Activated CD8-positive, alpha-beta memory T cell treated with anti-CD3 and anti-CD28 coated beads, Interleukin-2, amount 10 ng/mL, durations not matched to agents 7 days and 5 days (primary cell): ENCODE measurements at regions not wholly inside any gene's neighbourhood (a gene's known extent, or its start where the extent isn't known, plus 50 kb on each side); places are given as distances from the start of the nearest gene placed in this dataset.

Experiments
- ATAC-seq: fragments of 150-1000 bp; cut with Tn5 transposase; one replicate; pipeline ENCODE4 v1.10.0; 2021; ENCODE audit warnings: moderate library complexity
- CTCF ChIA-PET: fragments of 350-600 bp; sonication (Branson Sonifier 250); formaldehyde crosslinking; loops from one replicate; lab custom pipeline; 2021; ENCODE audit warnings: antibody characterized with exemption; lab: Charles Lee
- DNase-seq: peaks from one replicate; pipeline ENCODE4 v3.0.0-alpha.2; 2020
- H3K27ac Mint-ChIP-seq: one replicate; pipeline ENCODE4 v1.8.0; 2021; ENCODE audit warnings: mild to moderate bottlenecking, mixed read lengths
- H3K27me3 Mint-ChIP-seq: one replicate; pipeline ENCODE4 v1.8.0; 2021; ENCODE audit warnings: mixed read lengths
- H3K36me3 Mint-ChIP-seq: one replicate; pipeline ENCODE4 v1.8.0; 2021; ENCODE audit warnings: mild to moderate bottlenecking, mixed read lengths
- H3K4me1 Mint-ChIP-seq: one replicate; pipeline ENCODE4 v1.8.0; 2021; ENCODE audit warnings: mixed read lengths
- H3K4me3 Mint-ChIP-seq: one replicate; pipeline ENCODE4 v1.8.0; 2021; ENCODE audit warnings: mild to moderate bottlenecking, moderate library complexity, mixed read lengths
- H3K9me3 Mint-ChIP-seq: one replicate; pipeline ENCODE4 v1.8.0; 2022; ENCODE audit warnings: low read depth, mixed read lengths

DNA sequence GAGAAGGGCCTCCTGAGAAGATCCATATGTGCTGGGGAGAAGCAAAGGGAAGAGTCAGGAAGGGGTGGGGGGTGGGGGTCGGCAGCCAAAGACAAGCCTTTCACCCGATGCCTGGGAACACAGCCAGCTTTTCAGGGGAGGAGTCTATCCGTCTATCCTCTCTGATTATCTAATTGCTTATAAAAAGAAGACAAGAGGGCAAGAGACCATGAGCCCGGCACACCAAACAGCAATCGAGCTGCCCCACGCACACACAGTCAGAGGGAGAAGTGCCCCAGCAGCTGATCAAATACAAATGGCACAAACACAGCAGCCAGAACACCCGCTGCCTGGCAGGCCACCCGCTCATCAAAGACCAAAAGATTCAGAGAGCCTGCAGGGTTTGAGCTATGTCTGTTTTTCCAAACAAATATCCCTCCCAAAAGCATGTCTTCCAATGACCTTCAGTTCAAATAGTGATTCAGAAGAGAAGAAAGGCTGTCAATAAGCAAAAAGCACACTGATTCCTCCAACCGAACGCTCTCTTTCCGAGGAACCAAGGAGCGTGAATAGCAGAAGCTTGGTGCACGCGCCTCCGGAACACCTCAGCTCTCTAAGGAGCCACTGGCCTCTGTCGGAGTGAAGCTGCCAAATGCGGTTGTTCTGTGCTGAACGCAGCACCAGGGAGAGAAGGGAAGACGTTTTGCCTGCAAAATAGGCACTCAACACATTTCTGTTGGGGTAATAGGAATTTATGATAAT is 419.2 kb downstream of the OCA2 start:
- Mint-ChIP-seq H3K4me3 (no peak overlapping the region), H3K9me3 (no peaks in the 10 kb centered on the region), H3K27me3 (no peaks in the 10 kb centered on the region), H3K27ac (no peak overlapping the region), H3K36me3 (no peaks in the 10 kb centered on the region), H3K4me1 (no peaks in the 10 kb centered on the region)
- CTCF ChIA-PET = no interaction called here
- no peak for ATAC-seq
- no peak for DNase-seq

DNA sequence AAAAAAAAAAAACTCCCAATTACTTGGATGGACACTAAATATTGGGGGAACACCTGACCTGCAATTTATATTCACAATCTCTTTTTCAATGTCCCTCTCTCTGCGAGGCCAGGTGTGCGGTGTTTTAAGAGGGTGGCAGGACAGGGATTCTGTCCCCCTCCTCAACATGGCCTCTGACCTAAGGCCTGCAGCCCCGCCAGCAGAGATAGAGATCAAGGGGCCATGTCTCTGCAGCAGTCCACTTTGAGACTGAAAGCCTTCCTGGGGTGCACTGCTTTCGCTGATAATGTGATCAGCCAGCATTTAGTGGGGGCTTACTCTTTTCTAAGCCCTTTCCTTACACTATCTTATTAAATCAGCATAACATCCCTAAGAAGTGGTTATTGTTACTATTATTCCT is 419.9 kb downstream of the OCA2 start:
- H3K4me3 Mint-ChIP-seq = no peak overlapping the region
- ATAC-seq = no peak
- H3K4me1 Mint-ChIP-seq = no peaks in the 10 kb centered on the region
- DNase-seq = no peak
- H3K27me3 Mint-ChIP-seq = no peaks in the 10 kb centered on the region
- no peak overlapping the region for H3K27ac Mint-ChIP-seq
- H3K36me3 Mint-ChIP-seq = no peaks in the 10 kb centered on the region
- CTCF ChIA-PET = no interaction called here
- H3K9me3 Mint-ChIP-seq = peaks cover 1% of the 10 kb centered on the region

DNA sequence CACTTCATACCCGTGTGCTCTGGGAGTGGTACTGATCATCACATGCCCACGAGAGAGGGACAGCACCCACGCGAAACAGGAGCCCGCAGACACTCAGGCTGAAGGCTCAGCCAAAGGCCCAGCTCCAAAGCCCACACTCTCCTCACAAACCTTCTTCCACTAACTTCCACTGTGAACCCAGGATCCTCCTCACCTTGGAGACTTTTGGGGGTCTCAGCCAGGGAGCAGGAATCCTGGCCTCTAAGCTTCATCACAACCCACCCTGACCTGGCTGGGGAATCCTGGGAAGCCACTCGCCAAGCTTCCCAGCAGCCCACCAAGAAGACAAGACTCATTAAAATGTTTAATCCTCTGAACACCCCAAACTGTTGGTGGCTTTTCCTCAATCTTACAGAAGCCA is 421.2 kb downstream of the OCA2 start:
- H3K27ac Mint-ChIP-seq = no peak overlapping the region
- H3K9me3 Mint-ChIP-seq = peaks cover 2% of the 10 kb centered on the region
- no peaks in the 10 kb centered on the region for H3K36me3 Mint-ChIP-seq
- H3K4me3 Mint-ChIP-seq = no peak overlapping the region
- H3K4me1 Mint-ChIP-seq = no peaks in the 10 kb centered on the region
- ATAC-seq (no peak), DNase-seq (no peak)
- CTCF ChIA-PET = no interaction called here
- no peaks in the 10 kb centered on the region for H3K27me3 Mint-ChIP-seq

DNA sequence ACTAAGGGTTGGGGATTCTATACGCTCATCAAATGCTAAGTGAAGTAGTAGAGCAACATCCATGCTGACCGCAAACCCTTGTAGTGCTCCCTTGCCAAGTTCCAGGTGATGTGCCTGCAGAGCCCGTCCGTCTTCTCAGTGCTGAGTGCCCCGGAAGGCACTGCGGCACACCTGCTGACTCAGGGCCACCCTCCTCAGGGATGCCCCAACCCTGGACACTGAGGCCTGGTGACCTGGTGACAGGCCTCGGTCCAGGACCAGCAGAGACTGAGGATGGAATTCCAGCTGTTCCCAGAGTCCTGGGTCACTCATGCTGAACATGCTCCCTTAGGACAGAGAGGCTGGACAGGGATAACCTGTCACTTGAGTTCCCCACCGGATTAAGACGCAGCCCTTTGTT is 422.5 kb downstream of the OCA2 start:
- CTCF ChIA-PET = no interaction called here
- H3K27ac Mint-ChIP-seq = no peak overlapping the region
- no peaks in the 10 kb centered on the region for H3K36me3 Mint-ChIP-seq
- H3K9me3 Mint-ChIP-seq = peaks cover 9% of the 10 kb centered on the region
- ATAC-seq = no peak
- H3K4me3 Mint-ChIP-seq = no peak overlapping the region
- H3K4me1 Mint-ChIP-seq = no peaks in the 10 kb centered on the region
- DNase-seq = no peak
- no peaks in the 10 kb centered on the region for H3K27me3 Mint-ChIP-seq

DNA sequence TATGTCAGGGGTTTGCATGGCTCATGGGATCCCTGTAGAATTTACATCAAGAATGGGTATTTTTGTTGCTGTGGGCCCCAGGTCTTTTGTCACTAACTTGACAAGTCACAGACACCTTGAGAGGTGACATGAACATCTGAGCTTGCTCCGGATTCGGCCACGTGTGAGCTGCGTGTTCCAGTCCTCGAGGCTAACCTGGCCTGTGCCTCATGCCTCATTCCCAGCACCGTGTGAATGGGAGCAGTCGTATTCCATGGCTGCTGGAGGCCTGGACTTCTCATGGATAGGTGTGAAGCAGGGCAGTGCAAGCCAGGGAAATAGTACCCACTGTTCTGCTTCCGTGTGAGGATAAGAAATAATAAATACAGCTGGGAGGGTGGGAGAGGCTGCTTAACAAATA is 423.5 kb downstream of the OCA2 start:
- CTCF ChIA-PET = interaction anchor here (0.8 kb wide), 1 partner anchor 9 kb away, joined by 3 read pairs; no protein-coding TSS in a partner anchor
- no peak for DNase-seq
- Mint-ChIP-seq H3K9me3 (peaks cover 9% of the 10 kb centered on the region), H3K27me3 (no peaks in the 10 kb centered on the region), H3K4me3 (no peak overlapping the region), H3K36me3 (no peaks in the 10 kb centered on the region), H3K27ac (no peak overlapping the region), H3K4me1 (no peaks in the 10 kb centered on the region)
- ATAC-seq = no peak

DNA sequence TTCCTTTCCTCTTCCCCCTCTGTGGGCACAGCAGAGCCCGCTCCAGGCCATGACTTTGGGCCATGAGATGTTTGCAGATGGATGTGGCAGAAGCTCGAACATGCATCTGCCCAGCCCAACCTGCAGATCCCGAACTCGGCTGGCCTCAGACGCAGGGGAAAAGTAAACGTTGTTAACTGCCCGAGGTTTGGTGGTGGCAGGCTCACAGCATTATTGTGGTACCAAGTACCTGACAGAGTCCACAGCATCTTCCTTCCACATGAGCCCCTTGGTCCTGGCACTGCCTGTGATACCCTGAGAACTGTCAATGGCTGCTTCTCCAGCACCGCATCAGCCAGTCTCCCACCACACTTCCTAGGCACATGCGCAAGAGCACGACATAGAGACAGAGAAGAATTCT is 424.3 kb downstream of the OCA2 start:
- Mint-ChIP-seq H3K27ac (no peak overlapping the region), H3K4me1 (no peaks in the 10 kb centered on the region), H3K27me3 (no peaks in the 10 kb centered on the region), H3K36me3 (no peaks in the 10 kb centered on the region), H3K4me3 (no peak overlapping the region), H3K9me3 (peaks cover 9% of the 10 kb centered on the region)
- CTCF ChIA-PET = no interaction called here
- ATAC-seq (no peak), DNase-seq (no peak)

DNA sequence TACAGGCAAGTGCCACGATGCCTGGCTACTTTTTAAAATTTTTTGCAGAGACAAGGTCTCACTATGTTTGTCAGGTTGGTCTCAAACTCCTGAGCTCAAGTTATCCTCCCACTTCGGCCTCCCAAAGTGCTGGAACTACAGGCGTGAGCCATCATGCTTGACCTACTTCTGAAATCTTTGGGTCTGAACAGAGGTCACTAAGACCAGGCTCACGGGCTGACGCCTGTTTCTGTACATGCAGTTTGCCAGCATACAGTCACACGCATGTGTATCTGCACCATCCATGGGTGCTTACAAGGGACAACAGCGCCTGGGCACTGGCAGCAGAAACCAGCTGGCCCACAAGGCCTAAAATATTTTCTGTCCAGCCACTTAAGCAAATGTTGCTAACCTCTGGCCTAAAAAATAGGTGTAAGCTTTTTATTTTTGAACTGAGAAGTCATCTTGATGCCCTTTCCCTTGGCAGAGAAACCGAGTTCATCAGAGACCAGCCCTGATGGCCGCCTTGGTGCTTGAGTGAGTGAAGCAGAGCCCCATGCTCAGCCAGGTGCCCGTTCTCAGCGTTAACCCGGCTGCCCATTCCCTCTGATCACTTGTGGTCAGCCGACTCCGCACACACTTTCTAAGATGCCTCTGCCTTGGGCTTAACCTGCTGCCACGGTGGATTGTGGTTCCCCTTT is 425.2 kb downstream of the OCA2 start:
- no peak for DNase-seq
- no peak for ATAC-seq
- Mint-ChIP-seq H3K27ac (no peak overlapping the region), H3K4me1 (no peaks in the 10 kb centered on the region), H3K27me3 (no peaks in the 10 kb centered on the region), H3K4me3 (no peak overlapping the region), H3K36me3 (no peaks in the 10 kb centered on the region), H3K9me3 (peaks cover 11% of the 10 kb centered on the region)
- CTCF ChIA-PET = no interaction called here

DNA sequence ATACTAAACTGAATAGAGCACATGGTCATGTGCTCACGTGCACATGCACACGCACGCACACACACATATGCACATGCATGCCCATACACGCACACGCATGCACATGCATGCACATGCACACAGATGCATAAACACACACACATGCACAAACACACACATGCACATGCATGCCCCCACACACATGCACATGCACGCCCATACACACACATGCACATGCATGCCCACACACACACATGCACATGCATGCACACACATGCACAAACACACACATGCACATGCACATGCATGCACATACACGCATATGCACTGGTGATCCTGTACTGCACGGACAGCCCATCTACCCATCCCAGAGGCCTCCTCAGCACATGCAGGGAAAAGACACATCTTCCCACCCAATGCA is 426.6 kb downstream of the OCA2 start:
- CTCF ChIA-PET = no interaction called here
- no peak for ATAC-seq
- H3K27ac Mint-ChIP-seq = no peak overlapping the region
- H3K4me1 Mint-ChIP-seq = no peaks in the 10 kb centered on the region
- no peak overlapping the region for H3K4me3 Mint-ChIP-seq
- H3K27me3 Mint-ChIP-seq = no peaks in the 10 kb centered on the region
- H3K9me3 Mint-ChIP-seq = peaks cover 12% of the 10 kb centered on the region
- H3K36me3 Mint-ChIP-seq = no peaks in the 10 kb centered on the region
- no peak for DNase-seq

DNA sequence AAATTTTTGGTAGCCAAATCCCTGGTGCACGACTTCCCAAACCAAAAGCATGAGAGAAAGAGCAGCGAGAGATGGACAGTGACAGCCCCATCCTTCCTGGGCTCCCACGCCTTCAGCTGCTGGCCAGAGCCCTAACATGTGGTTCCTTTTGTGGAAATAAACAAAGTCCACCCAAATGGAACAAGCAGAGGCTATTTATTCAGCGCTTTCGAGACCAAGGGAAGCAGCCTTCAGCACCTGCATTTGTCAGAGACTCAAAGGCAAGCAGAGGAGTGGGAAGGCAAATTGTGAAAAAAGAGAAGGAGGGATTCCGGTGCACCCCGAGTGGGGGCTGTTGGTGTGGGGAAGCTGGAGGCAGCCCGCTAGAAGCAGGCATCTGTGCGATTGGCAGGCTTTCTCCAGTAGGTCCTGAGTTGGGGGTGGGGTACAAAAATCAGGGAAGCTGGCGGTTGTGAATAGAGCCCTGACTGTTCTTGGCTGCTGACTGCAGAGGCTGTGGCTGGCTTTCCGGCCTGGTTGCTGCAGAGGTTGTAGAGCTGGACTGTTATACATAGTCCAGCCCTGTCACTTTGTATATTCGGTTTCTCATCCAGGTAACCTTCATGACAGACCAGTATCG is 427.2 kb downstream of the OCA2 start:
- CTCF ChIA-PET = no interaction called here
- H3K27ac Mint-ChIP-seq = no peak overlapping the region
- no peaks in the 10 kb centered on the region for H3K36me3 Mint-ChIP-seq
- ATAC-seq (no peak), DNase-seq (no peak)
- no peaks in the 10 kb centered on the region for H3K27me3 Mint-ChIP-seq
- H3K4me3 Mint-ChIP-seq = no peak overlapping the region
- H3K9me3 Mint-ChIP-seq = peaks cover 14% of the 10 kb centered on the region
- H3K4me1 Mint-ChIP-seq = no peaks in the 10 kb centered on the region

DNA sequence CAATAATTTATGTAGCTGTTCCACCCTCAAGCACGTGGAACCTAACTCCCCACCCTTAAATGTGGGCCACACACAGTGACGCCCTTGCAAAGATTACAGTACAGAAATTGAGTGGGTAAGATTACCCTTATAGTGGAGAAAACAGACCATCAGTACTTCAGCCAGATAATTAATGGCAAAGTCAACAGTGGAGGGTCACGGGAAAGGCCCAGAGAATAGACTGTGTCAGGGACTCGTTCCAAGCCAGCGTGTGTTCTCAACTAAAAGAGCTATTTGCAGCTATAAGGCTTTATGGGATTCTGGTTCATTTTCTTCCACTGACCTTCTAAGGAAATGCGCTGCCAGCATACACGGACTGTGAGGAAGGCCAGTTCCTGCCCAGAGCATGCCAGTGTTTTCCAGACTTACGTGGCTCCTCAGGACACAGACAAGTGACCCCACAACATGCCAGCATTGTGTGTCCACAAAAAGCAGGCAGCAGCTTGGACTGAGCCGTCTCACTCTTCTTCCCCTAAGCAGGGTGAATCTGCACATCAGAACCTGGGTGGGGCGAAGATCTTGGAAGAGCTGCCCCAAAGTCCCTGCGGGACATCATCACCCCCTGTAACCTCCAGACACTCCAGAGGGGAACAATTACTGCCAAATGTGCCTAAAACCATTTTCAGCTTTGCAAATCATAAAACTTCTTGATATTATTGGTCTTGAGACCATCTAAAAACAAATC is 428.5 kb downstream of the OCA2 start:
- DNase-seq = no peak
- no peak overlapping the region for H3K4me3 Mint-ChIP-seq
- H3K27me3 Mint-ChIP-seq = no peaks in the 10 kb centered on the region
- CTCF ChIA-PET = no interaction called here
- no peak overlapping the region for H3K27ac Mint-ChIP-seq
- H3K4me1 Mint-ChIP-seq = no peaks in the 10 kb centered on the region
- ATAC-seq = no peak
- no peaks in the 10 kb centered on the region for H3K36me3 Mint-ChIP-seq
- H3K9me3 Mint-ChIP-seq = peaks cover 16% of the 10 kb centered on the region

DNA sequence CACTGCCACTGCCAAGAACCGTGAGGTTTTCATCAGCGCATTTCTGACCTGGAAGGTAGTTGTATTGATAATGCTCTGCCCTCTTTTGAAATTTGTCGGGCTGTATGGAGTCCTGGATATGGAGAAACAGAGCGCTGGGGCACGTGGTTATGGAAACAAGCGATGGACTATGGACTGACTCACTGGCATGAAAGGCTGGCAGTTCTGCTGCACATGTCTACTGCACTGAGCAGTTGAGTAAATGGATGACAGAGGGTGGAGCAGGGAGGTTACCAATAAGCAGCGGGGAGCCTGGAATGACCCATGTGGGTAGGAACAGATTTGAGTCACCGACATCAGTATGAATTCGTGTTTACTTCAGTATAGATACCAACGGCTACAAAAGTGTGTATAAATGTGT is 429.5 kb downstream of the OCA2 start:
- H3K4me1 Mint-ChIP-seq = no peaks in the 10 kb centered on the region
- no peaks in the 10 kb centered on the region for H3K27me3 Mint-ChIP-seq
- CTCF ChIA-PET = no interaction called here
- ATAC-seq (no peak), DNase-seq (no peak)
- H3K36me3 Mint-ChIP-seq = no peaks in the 10 kb centered on the region
- no peak overlapping the region for H3K27ac Mint-ChIP-seq
- H3K4me3 Mint-ChIP-seq = no peak overlapping the region
- H3K9me3 Mint-ChIP-seq = peaks cover 16% of the 10 kb centered on the region

DNA sequence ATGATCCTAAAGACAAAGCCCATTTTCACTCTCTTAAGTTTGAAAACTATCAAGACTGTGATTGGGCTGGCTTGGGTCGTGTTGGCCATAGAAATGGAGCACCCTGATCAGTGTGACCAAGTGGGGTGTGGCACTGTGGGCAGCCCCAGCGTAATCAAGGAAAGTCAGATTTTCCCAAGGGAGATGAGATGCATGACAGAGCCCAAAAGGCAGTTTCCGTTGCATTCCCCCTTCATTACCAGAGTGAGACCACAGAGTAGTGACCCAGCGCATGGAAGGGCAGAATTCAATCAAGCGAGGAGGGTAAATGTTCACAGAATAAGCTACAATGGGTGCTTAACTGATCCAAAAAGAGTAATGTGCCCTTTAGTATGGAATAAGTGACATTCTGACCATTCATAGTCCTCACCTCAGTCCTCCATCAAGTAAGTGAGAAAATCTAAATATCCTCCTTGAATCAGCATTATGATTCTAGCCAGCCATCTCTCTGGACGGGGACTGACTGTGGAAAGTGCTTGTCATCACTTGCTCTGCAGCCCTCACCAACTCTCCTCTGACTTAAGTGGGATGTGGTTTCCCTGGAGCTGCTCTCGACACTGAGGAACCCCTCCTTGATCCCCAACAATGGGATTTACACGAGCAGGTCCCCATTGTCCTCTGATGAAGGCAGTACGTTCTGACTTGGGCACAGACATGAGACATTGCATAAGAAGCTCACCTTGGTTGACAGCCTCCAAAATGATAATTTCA is 430.5 kb downstream of the OCA2 start:
- no peaks in the 10 kb centered on the region for H3K4me1 Mint-ChIP-seq
- ATAC-seq (no peak), DNase-seq (no peak)
- H3K36me3 Mint-ChIP-seq = no peaks in the 10 kb centered on the region
- H3K4me3 Mint-ChIP-seq = no peak overlapping the region
- peaks cover 15% of the 10 kb centered on the region for H3K9me3 Mint-ChIP-seq
- CTCF ChIA-PET = no interaction called here
- no peak overlapping the region for H3K27ac Mint-ChIP-seq
- no peaks in the 10 kb centered on the region for H3K27me3 Mint-ChIP-seq

DNA sequence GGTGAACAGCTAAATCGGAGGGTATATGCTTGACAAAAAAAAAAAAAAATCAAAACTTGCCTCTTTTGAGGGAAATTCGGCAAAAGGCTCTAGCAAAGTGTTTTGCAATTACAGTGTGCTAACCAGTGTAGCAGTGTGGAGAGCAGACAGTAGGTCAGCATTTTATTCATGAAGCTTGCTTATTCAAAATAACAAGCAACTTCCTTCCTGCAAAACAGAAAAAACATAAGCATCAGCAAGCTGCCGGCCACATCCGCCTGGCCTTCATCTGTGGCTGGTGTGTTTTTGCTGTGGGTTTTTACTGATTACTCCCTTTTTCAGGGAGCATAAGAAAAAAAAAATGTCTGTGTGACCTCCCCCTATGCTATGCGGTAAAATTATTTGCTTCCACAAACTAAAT is 434.1 kb downstream of the OCA2 start:
- CTCF ChIA-PET = no interaction called here
- Mint-ChIP-seq H3K36me3 (no peaks in the 10 kb centered on the region), H3K27me3 (no peaks in the 10 kb centered on the region), H3K4me1 (no peaks in the 10 kb centered on the region), H3K4me3 (no peak overlapping the region), H3K27ac (no peak overlapping the region), H3K9me3 (peaks cover 11% of the 10 kb centered on the region)
- ATAC-seq (no peak), DNase-seq (no peak)
